ENCODE measurements at regions not wholly inside any gene's neighbourhood (a gene's known extent, or its start where the extent isn't known, plus 50 kb on each side); places are given as distances from the start of the nearest gene placed in this dataset.

DNA sequence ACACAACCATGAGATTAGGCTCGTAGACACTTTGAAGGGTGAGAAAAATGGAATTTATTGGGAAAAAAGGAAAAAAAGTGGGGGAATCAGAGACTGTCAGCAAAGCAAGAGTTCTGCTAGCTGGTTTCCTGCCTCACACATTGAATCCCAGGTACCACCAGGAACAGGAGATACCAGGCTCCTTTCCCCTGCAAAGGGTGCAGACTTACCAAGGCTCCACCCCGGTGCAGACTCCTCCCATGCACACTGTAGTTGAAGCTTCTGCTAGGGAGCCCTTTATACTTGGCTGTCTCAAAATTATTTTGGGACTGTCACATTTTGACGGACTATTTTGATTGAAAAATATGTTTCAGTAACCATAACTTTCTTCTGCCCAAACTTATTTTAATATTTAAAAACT lies 819.9 kb upstream of the GBE1 start:
- no peak for DNase-seq (ENCODE audit: low read depth, low spot score)
- in situ Hi-C loops (cut with HindIII; ENCODE audit: low sequenced_read_pairs) = no loop called here
- no peak overlapping the region for H3K4me3 ChIP-seq (ENCODE audit: low read depth, low read length)
- TF ChIP-seq, protein P1, sequence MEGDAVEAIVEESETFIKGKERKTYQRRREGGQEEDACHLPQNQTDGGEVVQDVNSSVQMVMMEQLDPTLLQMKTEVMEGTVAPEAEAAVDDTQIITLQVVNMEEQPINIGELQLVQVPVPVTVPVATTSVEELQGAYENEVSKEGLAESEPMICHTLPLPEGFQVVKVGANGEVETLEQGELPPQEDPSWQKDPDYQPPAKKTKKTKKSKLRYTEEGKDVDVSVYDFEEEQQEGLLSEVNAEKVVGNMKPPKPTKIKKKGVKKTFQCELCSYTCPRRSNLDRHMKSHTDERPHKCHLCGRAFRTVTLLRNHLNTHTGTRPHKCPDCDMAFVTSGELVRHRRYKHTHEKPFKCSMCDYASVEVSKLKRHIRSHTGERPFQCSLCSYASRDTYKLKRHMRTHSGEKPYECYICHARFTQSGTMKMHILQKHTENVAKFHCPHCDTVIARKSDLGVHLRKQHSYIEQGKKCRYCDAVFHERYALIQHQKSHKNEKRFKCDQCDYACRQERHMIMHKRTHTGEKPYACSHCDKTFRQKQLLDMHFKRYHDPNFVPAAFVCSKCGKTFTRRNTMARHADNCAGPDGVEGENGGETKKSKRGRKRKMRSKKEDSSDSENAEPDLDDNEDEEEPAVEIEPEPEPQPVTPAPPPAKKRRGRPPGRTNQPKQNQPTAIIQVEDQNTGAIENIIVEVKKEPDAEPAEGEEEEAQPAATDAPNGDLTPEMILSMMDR (IDR thresholded peaks at IDR 0.05; ENCODE audit: low read depth, low read length) = no peak

DNA sequence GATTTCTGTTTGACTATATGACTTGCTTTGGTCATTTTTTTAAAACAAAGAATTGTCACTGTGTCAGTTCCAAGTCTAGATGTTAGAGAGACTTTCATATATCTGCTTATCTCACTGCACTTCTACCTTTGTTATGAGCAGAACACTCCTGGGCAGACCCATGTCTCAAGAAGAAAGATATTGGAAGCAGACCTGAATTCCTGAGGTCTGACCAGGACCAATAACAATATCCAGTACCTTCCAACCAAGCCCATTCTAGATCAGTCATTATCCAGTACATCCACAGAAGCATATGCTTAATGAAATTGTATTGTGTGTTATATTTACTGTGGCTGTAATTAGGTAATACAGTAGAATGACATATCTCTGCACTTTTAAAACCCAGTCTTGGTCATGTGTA lies 811.3 kb upstream of the GBE1 start:
- H3K4me3 ChIP-seq (ENCODE audit: low read depth, low read length) = no peak overlapping the region
- no peak for DNase-seq (ENCODE audit: low read depth, low spot score)
- TF ChIP-seq, protein P1 (IDR thresholded peaks at IDR 0.05; ENCODE audit: low read depth, low read length) = no peak
- in situ Hi-C loops (cut with HindIII; ENCODE audit: low sequenced_read_pairs) = no loop called here

DNA sequence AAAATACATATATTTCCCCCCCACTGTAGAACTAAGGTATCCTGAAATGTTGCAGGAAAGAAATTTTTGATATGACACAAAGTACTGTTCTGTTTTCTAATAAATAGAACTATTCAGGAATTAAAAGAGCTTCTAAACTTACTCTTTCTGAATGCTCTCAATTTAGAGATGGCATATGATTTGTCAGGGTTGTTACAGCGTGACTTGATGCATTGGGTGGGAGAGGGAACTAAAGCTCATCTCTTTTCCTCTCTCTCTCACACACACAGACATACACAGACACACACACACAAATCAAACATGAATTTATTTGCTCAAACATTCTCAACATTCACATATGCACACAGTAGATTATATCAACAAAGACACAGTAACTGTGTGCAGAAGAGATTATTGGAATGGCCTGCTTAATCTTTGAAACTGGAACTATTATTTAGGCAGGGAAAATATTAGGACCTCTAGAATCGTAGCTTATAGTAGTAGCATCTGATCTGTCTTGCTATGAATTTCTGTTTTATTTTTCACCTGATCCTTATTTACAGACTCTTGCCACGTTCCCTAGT lies 807.4 kb upstream of the GBE1 start:
- DNase-seq (ENCODE audit: low read depth, low spot score) = no peak
- H3K4me3 ChIP-seq (ENCODE audit: low read depth, low read length) = no peak overlapping the region
- TF ChIP-seq, protein P1 (IDR thresholded peaks at IDR 0.05; ENCODE audit: low read depth, low read length) = no peak
- in situ Hi-C loops (cut with HindIII; ENCODE audit: low sequenced_read_pairs) = no loop called here

DNA sequence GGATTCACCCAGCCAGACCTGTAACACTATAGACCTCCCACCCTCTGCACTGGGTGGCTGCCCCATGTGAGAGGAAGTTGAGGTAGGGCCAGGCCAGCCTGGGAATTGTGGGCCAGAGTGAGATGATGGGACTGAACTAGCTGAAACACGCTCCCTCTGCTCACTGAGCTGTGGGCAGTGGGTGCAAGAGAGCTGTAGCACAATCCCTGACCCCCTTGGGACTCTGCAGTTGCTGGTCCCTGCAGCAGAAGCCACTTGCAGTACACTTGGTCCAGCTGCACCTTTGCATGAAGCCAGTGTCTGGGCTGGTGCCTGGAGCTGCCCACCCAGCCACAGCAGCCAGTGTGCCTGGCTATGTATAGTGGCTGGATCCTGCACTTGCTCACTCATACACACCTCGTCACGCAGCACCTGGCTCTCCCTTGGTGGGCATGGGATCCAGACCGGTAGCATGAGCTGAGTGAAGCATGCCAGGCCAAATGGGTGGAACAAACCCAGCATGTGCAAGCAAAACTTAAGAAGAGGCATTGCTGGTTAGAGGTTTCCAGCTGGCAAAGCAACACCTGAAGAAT lies 805.7 kb upstream of the GBE1 start:
- no peak overlapping the region for H3K4me3 ChIP-seq (ENCODE audit: low read depth, low read length)
- DNase-seq (ENCODE audit: low read depth, low spot score) = no peak
- in situ Hi-C loops (cut with HindIII; ENCODE audit: low sequenced_read_pairs) = no loop called here
- TF ChIP-seq, protein P1 (IDR thresholded peaks at IDR 0.05; ENCODE audit: low read depth, low read length) = no peak

DNA sequence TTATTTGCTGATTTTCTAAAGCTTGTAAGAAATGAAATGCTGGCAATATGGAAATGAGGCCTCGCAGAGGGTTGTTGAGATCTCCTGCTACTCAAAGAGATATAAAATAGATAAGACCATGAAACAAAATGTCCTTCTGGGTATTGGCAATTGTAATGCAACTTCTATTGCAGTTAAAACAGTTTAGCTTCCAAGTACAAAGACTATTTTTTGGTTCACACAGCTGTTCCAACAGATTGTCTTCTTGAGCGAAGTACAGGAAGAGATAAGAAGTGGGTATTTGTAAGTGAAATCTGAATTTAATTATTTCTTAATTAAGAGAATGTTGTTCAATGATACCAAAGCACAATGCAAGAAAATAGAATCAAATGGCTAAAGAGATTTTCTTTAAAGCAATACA lies 801.5 kb upstream of the GBE1 start:
- no peak overlapping the region for H3K4me3 ChIP-seq (ENCODE audit: low read depth, low read length)
- TF ChIP-seq, protein P1 (IDR thresholded peaks at IDR 0.05; ENCODE audit: low read depth, low read length) = no peak
- in situ Hi-C loops (cut with HindIII; ENCODE audit: low sequenced_read_pairs) = no loop called here
- no peak for DNase-seq (ENCODE audit: low read depth, low spot score)

DNA sequence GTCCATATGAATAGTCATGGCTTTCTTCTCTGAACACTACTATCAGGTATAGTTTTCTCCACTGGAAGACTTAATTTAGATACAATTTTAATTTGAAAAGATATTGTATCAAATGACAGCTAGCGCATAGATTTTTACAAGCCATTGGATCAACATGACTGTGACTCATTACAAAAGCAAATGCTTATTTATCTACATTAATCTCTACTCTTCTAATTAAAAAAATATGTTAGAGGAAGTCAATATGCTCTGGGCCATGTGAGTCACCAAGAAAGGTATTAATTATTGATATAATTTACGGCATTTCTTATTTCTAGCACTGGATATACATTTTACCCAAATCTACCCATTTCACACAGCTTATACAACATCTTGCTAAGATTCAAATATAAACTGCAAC lies 800.3 kb upstream of the GBE1 start:
- no peak overlapping the region for H3K4me3 ChIP-seq (ENCODE audit: low read depth, low read length)
- TF ChIP-seq, protein P1 (IDR thresholded peaks at IDR 0.05; ENCODE audit: low read depth, low read length) = no peak
- no peak for DNase-seq (ENCODE audit: low read depth, low spot score)
- in situ Hi-C loops (cut with HindIII; ENCODE audit: low sequenced_read_pairs) = no loop called here

All from astrocyte of the spinal cord (primary cell).